AG04450 (cell line): ENCODE measurements at regions not wholly inside any gene's neighbourhood (a gene's known extent, or its start where the extent isn't known, plus 50 kb on each side); places are given as distances from the start of the nearest gene placed in this dataset.

ENCODE experiments used
- CTCF ChIA-PET: fragments of 300-600, 350-600 bp; formaldehyde crosslinking; extraction: SDS; loops from one replicate; lab custom pipeline; 2022; ENCODE audit warnings: antibody characterized with exemption, inconsistent platforms; lab: Charles Lee
- POLR2A ChIA-PET: fragments of 350-600 bp; formaldehyde crosslinking; extraction: SDS; loops from one replicate; lab custom pipeline; 2021; ENCODE audit warnings: antibody characterized with exemption, inconsistent platforms; lab: Yijun Ruan, JAX
- DNase-seq: peaks from one replicate; pipeline ENCODE4 v3.0.0-alpha.2; 2011; ENCODE audit warnings: low read depth, low spot score
- H3K27ac ChIP-seq: one replicate; pipeline ENCODE4 v1.5.1; 2012; ENCODE audit warnings: low read depth, low read length, control low read depth
- H3K27me3 ChIP-seq: one replicate; pipeline ENCODE4 v1.6.0; 2012; ENCODE audit warnings: low read length; ENCODE audit not compliant: control insufficient read depth, insufficient read depth
- H3K4me3 ChIP-seq: 2 replicates; pipeline ENCODE4 v1.5.1; 2011; ENCODE audit warnings: mild to moderate bottlenecking, low read depth, low read length, control low read depth
- H3K9me3 ChIP-seq: 2 replicates; pipeline ENCODE4 v1.5.1; 2012; ENCODE audit warnings: low read length; ENCODE audit not compliant: control insufficient read depth, insufficient read depth
- CTCF ChIP-seq: IDR thresholded peaks from 2 replicates; pipeline ENCODE4 v1.5.1; 2011; ENCODE audit warnings: low read depth, low read length, control low read depth, inconsistent platforms

DNA sequence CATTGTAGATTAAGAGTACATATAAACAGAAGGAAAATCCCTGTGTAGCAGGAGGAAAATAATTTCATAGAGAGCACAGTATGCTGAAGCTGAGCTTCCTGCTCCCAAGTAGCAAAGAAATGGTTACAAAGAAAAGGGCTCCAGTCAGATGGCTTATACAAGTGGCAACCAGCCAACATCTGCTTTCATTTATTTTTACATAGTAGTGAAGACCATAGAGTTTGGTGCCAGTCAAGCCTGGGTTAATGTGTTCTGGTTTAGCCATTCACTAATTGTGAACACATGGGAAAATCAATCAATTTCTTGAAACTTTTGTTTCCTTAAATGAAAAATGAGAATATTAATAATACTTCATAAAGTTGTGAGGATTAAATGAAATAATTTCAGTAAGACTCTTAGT, 111.3 kb upstream of the ELOVL6 start:
- POLR2A ChIA-PET, result no interaction called here
- H3K4me3 ChIP-seq, result no peak overlapping the region
- CTCF ChIA-PET, result interaction anchor here (0.9 kb wide), 1 partner anchor 199 kb away, joined by 4 read pairs; no protein-coding TSS in a partner anchor

GRCh38 chr4:110306303-110306702, 107.9 kb upstream of the ELOVL6 start:
- ChIA-PET POLR2A (no interaction called here), CTCF (interaction anchor here (1.1 to 2.2 kb wide), 3 partner anchors 9 to 301 kb away, joined by 3 to 12 read pairs (median 3); no protein-coding TSS in a partner anchor)
- Histone ChIP-seq H3K4me3 (no peak overlapping the region), H3K27ac (no peak overlapping the region), H3K9me3 (no peaks in the 10 kb centered on the region), H3K27me3 (peaks cover 2% of the 10 kb centered on the region)
- DNase-seq, result no peak
- no peak for TF ChIP-seq CTCF

More for the DNA sequence above, 111.3 kb upstream of the ELOVL6 start:
- Histone ChIP-seq H3K27me3 (no peaks in the 10 kb centered on the region), H3K27ac (no peak overlapping the region), H3K9me3 (no peaks in the 10 kb centered on the region)
- TF ChIP-seq CTCF, result no peak
- DNase-seq, result no peak

DNA sequence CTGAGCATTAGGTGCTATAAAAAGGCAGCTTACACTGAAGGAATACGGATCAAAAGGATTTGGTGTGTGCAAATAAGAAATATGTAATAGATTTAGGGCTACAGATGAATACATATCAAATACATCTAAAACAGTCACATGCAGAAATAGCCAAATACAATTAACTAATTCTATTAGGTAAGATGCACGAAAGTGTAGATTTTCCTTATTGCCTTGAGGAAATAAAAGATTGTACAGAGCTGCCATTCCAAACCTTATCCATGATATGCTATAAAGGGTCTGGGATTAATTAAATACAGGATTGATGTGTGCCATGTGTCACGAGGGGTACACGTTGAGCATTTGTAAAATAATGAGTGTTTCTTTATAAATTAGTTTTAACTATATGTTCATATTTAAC, 107.0 kb upstream of the ELOVL6 start:
- ChIA-PET CTCF (interaction anchor here (1.3 kb wide), 1 partner anchor 300 kb away, joined by 3 read pairs; no protein-coding TSS in a partner anchor), POLR2A (no interaction called here)
- Histone ChIP-seq H3K27me3 (peaks cover 2% of the 10 kb centered on the region), H3K4me3 (no peak overlapping the region), H3K27ac (no peak overlapping the region), H3K9me3 (no peaks in the 10 kb centered on the region)
- no peak for TF ChIP-seq CTCF
- DNase-seq, result no peak

- Histone ChIP-seq H3K27me3 (peaks cover 6% of the 10 kb centered on the region), H3K27ac (no peak overlapping the region), H3K9me3 (peaks cover 5% of the 10 kb centered on the region; the same call in 1 of the 2 replicates), H3K4me3 (no peak overlapping the region)
- ChIA-PET POLR2A (no interaction called here), CTCF (no interaction called here)
- no peak for TF ChIP-seq CTCF
- DNase-seq, result no peak
Measured at GRCh38 chr4:110296892-110297291, 98.5 kb upstream of the ELOVL6 start.

- H3K4me3 ChIP-seq, result no peak overlapping the region
- ChIA-PET CTCF (no interaction called here), POLR2A (no interaction called here)
- peaks cover 5% of the 10 kb centered on the region; the same call in 1 of the 2 replicates for H3K9me3 ChIP-seq
- no peak for DNase-seq
- TF ChIP-seq CTCF, result no peak
- H3K27me3 ChIP-seq, result peaks cover 6% of the 10 kb centered on the region
- H3K27ac ChIP-seq, result no peak overlapping the region
Measured at GRCh38 chr4:110294165-110294564, 95.8 kb upstream of the ELOVL6 start.
